Suprapubic skin (tissue), 4 donors: ENCODE measurements at regions not wholly inside any gene's neighbourhood (a gene's known extent, or its start where the extent isn't known, plus 50 kb on each side); places are given as distances from the start of the nearest gene placed in this dataset.

ENCODE experiments used
- POLR2A ChIP-seq, 2 donors: fragments of 450-650 bp; IDR thresholded peaks; one replicate each; pipeline ENCODE4 v1.6.1; 2017; ENCODE audit warnings: antibody characterized with exemption in 2 of 2, mild to moderate bottlenecking in 2 of 2, moderate library complexity in 2 of 2
- POLR2AphosphoS5 ChIP-seq, 3 donors: sonication (generic); formaldehyde crosslinking; IDR thresholded peaks; one replicate each; pipeline ENCODE4 v1.6.1; 2017; ENCODE audit warnings: antibody characterized with exemption in 3 of 3
- TF ChIP-seq, protein P1 (sequence below), 2 donors: fragments of 200-600 bp in 1 of 2; fragments of 450-650 bp in 1 of 2; sonication (generic) in 1 of 2; IDR thresholded peaks; one replicate each; pipeline ENCODE4 v1.5.1; 2016 to 2019; ENCODE audit warnings: antibody characterized with exemption in 2 of 2, mild to moderate bottlenecking in 1 of 2, moderate library complexity in 1 of 2

DNA sequence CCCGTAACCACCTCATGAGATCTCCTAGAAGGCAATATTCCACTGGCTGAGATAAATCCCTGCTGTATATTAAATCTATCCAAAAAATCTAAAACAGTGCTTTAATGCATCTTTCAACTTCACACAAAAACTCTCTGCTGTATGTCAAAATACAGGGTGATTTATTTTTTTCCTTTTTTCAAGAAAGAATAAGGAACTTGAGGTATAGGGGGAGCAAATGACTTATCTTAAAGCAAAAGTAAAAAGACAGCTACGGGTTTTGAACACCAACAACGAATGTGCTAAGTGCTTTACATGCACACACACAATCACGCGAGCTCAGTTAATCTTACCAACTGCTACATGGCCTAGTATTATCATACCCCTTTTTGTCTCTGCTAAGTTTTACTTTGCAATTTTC, 168.9 kb upstream of the PHF14 start:
- TF ChIP-seq, protein P1, sequence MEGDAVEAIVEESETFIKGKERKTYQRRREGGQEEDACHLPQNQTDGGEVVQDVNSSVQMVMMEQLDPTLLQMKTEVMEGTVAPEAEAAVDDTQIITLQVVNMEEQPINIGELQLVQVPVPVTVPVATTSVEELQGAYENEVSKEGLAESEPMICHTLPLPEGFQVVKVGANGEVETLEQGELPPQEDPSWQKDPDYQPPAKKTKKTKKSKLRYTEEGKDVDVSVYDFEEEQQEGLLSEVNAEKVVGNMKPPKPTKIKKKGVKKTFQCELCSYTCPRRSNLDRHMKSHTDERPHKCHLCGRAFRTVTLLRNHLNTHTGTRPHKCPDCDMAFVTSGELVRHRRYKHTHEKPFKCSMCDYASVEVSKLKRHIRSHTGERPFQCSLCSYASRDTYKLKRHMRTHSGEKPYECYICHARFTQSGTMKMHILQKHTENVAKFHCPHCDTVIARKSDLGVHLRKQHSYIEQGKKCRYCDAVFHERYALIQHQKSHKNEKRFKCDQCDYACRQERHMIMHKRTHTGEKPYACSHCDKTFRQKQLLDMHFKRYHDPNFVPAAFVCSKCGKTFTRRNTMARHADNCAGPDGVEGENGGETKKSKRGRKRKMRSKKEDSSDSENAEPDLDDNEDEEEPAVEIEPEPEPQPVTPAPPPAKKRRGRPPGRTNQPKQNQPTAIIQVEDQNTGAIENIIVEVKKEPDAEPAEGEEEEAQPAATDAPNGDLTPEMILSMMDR (IDR thresholded peaks at IDR 0.05): no peak
- no peak for TF ChIP-seq POLR2A (IDR thresholded peaks at IDR 0.05)
- TF ChIP-seq POLR2AphosphoS5 (IDR thresholded peaks at IDR 0.05): no peak
